ENCODE measurements at regions not wholly inside any gene's neighbourhood (a gene's known extent, or its start where the extent isn't known, plus 50 kb on each side); places are given as distances from the start of the nearest gene placed in this dataset.

- DNase-seq: no peak
- Histone ChIP-seq H3K4me2 (replicated peaks; ENCODE audit: extremely low read depth, low read length, poor library complexity, severe bottlenecking) (no peak overlapping the region), H3K4me3 (replicated peaks in 1 of 3; ENCODE audit: low read depth in 2 of 3, low read length in 3 of 3) (no peak overlapping the region), H3K9ac (ENCODE audit: insufficient read depth, low read length, poor library complexity, severe bottlenecking) (no peak overlapping the region), H3K36me3 (replicated peaks in 1 of 2; ENCODE audit: control insufficient read depth in 1 of 2, insufficient read depth in 2 of 2, low read length in 2 of 2) (no peaks in the 10 kb centered on the region), H3K27ac (ENCODE audit: low read depth in 1 of 2, low read length in 2 of 2) (no peak overlapping the region), H3K9me3 (replicated peaks in 1 of 2; ENCODE audit: control insufficient read depth in 1 of 2, insufficient read depth in 1 of 2, low read length in 2 of 2) (no peaks in the 10 kb centered on the region), H2AFZ (ENCODE audit: insufficient read depth, low read depth, low read length, poor library complexity, severe bottlenecking) (no peak overlapping the region), H4K20me1 (ENCODE audit: insufficient read depth, low read length) (no peaks in the 10 kb centered on the region), H3K27me3 (ENCODE audit: control insufficient read depth in 2 of 2, insufficient read depth in 2 of 2, low read length in 2 of 2) (peaks cover 0 to 5% of the 10 kb centered on the region in 2 donors), H3K79me2 (ENCODE audit: insufficient read depth, low read length) (no peaks in the 10 kb centered on the region), H3K4me1 (ENCODE audit: control insufficient read depth in 1 of 2, insufficient read depth in 2 of 2, low read length in 2 of 2) (no peaks in the 10 kb centered on the region)
- H3K27me3 Mint-ChIP-seq (ENCODE audit: low read depth in 3 of 3): peaks cover 0 to 6% (median 2%) of the 10 kb centered on the region in 3 donors
- 100% methylated on average over 1 of the region's 6 CpGs for WGBS (ENCODE audit: insufficient coverage)
- intact Hi-C loops (cut with micrococcal nuclease): no loop called here
- no peak overlapping the region for H3K4me3 Mint-ChIP-seq
- no peaks in the 10 kb centered on the region for H3K36me3 Mint-ChIP-seq
- no peak for TF ChIP-seq CTCF (IDR thresholded peaks at IDR 0.05)
- H3K9me3 Mint-ChIP-seq: peaks cover 0 to 5% (median 0%) of the 10 kb centered on the region in 7 donors
- no peak overlapping the region for H3K27ac Mint-ChIP-seq
- H3K4me1 Mint-ChIP-seq: no peaks in the 10 kb centered on the region
Measured at GRCh38 chr15:57823325-57823882, 116.9 kb downstream of the POLR2M start.

- Histone ChIP-seq H3K4me3 (replicated peaks in 1 of 3; ENCODE audit: low read depth in 2 of 3, low read length in 3 of 3) (no peak overlapping the region), H2AFZ (ENCODE audit: insufficient read depth, low read depth, low read length, poor library complexity, severe bottlenecking) (no peak overlapping the region), H3K79me2 (ENCODE audit: insufficient read depth, low read length) (no peaks in the 10 kb centered on the region), H3K27me3 (ENCODE audit: control insufficient read depth in 2 of 2, insufficient read depth in 2 of 2, low read length in 2 of 2) (peaks cover 0 to 6% of the 10 kb centered on the region in 2 donors), H4K20me1 (ENCODE audit: insufficient read depth, low read length) (no peaks in the 10 kb centered on the region), H3K36me3 (replicated peaks in 1 of 2; ENCODE audit: control insufficient read depth in 1 of 2, insufficient read depth in 2 of 2, low read length in 2 of 2) (no peaks in the 10 kb centered on the region), H3K4me1 (ENCODE audit: control insufficient read depth in 1 of 2, insufficient read depth in 2 of 2, low read length in 2 of 2) (no peaks in the 10 kb centered on the region), H3K9ac (ENCODE audit: insufficient read depth, low read length, poor library complexity, severe bottlenecking) (no peak overlapping the region), H3K27ac (ENCODE audit: low read depth in 1 of 2, low read length in 2 of 2) (no peak overlapping the region), H3K9me3 (replicated peaks in 1 of 2; ENCODE audit: control insufficient read depth in 1 of 2, insufficient read depth in 1 of 2, low read length in 2 of 2) (no peaks in the 10 kb centered on the region), H3K4me2 (replicated peaks; ENCODE audit: extremely low read depth, low read length, poor library complexity, severe bottlenecking) (no peak overlapping the region)
- 100% methylated on average over 2 of the region's 3 CpGs for WGBS (ENCODE audit: insufficient coverage)
- no peaks in the 10 kb centered on the region for H3K4me1 Mint-ChIP-seq
- no peak overlapping the region for H3K27ac Mint-ChIP-seq
- peaks cover 0 to 8% (median 2%) of the 10 kb centered on the region in 3 donors for H3K27me3 Mint-ChIP-seq (ENCODE audit: low read depth in 3 of 3)
- no peak for DNase-seq
- H3K36me3 Mint-ChIP-seq: no peaks in the 10 kb centered on the region
- intact Hi-C loops (cut with micrococcal nuclease): no loop called here
- no peak overlapping the region for H3K4me3 Mint-ChIP-seq
- TF ChIP-seq CTCF (IDR thresholded peaks at IDR 0.05): no peak
- peaks cover 0 to 5% (median 0%) of the 10 kb centered on the region in 7 donors for H3K9me3 Mint-ChIP-seq
Measured at GRCh38 chr15:57824186-57824585, 117.7 kb downstream of the POLR2M start.
